GM18511 (cell line): ENCODE measurements at regions not wholly inside any gene's neighbourhood (a gene's known extent, or its start where the extent isn't known, plus 50 kb on each side); places are given as distances from the start of the nearest gene placed in this dataset.
A peak's percentile ranks its signal among the peaks of the same experiment; 100 is the strongest.
"Not testable (repeated sequence)": the region's sequence is repeated elsewhere in the genome, so short reads cannot be mapped to it uniquely, and the experiment has no call there.

Experiments
- ATAC-seq: cut with Tn5 transposase; IDR thresholded peaks from one replicate; pipeline ENCODE4 v1.9.1; 2021; ENCODE audit warnings: mild to moderate bottlenecking, moderate library complexity; ENCODE audit not compliant: unreplicated experiment

- peak; percentile 74 for ATAC-seq
Observed at GRCh38 chrX:121283921-121284320, 236.5 kb downstream of the GLUD2 start.

- no peak for ATAC-seq
Observed at GRCh38 chrX:121298499-121298898, 251.1 kb downstream of the GLUD2 start.

- ATAC-seq = no peak
Observed at GRCh38 chrX:121301356-121301755, 253.9 kb downstream of the GLUD2 start.

- no peak for ATAC-seq
Observed at GRCh38 chrX:121301822-121302221, 254.4 kb downstream of the GLUD2 start.

- peak; percentile 67 for ATAC-seq
Observed at GRCh38 chrX:121307449-121307848, 260.0 kb downstream of the GLUD2 start.

GRCh38 chrX:121308276-121308805, 260.9 kb downstream of the GLUD2 start:
- peak; percentile 78 for ATAC-seq

GRCh38 chrX:121310820-121311219, 263.4 kb downstream of the GLUD2 start:
- no peak for ATAC-seq

GRCh38 chrX:121320441-121320840, 273.0 kb downstream of the GLUD2 start:
- ATAC-seq = no peak

GRCh38 chrX:121322159-121322558, 274.7 kb downstream of the GLUD2 start:
- no peak for ATAC-seq

GRCh38 chrX:121323337-121323736, 275.9 kb downstream of the GLUD2 start:
- no peak for ATAC-seq

GRCh38 chrX:121333942-121334341, 286.5 kb downstream of the GLUD2 start:
- ATAC-seq = no peak

GRCh38 chrX:121336831-121337421, 289.5 kb downstream of the GLUD2 start:
- ATAC-seq = no peak

GRCh38 chrX:121337816-121338215, 290.4 kb downstream of the GLUD2 start:
- no peak for ATAC-seq

GRCh38 chrX:121349263-121349662, 301.9 kb downstream of the GLUD2 start:
- ATAC-seq = no peak

GRCh38 chrX:121356139-121356849, 308.9 kb downstream of the GLUD2 start:
- no peak for ATAC-seq

- ATAC-seq = no peak
Observed at GRCh38 chrX:121356850-121357171, 309.4 kb downstream of the GLUD2 start.

- no peak for ATAC-seq
Observed at GRCh38 chrX:121360280-121360679, 312.9 kb downstream of the GLUD2 start.

- ATAC-seq = no peak
Observed at GRCh38 chrX:121365572-121366161, 318.3 kb downstream of the GLUD2 start.

GRCh38 chrX:121374471-121374870, 327.1 kb downstream of the GLUD2 start:
- ATAC-seq = no peak

- ATAC-seq = not testable (repeated sequence)
Observed at GRCh38 chrX:121381915-121382314, 334.5 kb downstream of the GLUD2 start.

GRCh38 chrX:121389976-121390714, 342.7 kb downstream of the GLUD2 start:
- no peak for ATAC-seq
